ENCODE measurements at regions not wholly inside any gene's neighbourhood (a gene's known extent, or its start where the extent isn't known, plus 50 kb on each side); places are given as distances from the start of the nearest gene placed in this dataset.

DNA sequence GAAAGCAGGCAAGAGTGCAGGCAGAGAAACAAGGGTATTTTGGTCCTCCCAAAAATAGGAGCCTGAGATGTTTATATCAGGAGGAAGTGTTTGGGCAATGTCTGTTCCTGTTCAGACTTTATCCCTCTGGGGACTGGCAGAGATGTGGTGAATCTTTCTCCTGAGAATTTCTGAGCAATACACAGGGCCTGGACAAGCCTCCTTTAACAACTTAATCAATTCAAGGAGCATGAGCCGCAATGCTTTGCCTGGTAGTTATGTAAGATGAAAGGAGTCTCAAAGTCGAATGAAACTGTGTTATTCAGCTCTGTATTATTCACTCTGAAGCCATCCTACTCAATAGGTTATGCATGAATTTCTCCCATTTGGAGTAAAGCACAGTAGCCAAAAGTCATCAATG lies 365.6 kb downstream of the MAN2A1 start:
- no peak overlapping the region for H3K4me3 ChIP-seq (ENCODE audit: low read length)
- DNase-seq (ENCODE audit: low read depth, low spot score), result no peak

DNA sequence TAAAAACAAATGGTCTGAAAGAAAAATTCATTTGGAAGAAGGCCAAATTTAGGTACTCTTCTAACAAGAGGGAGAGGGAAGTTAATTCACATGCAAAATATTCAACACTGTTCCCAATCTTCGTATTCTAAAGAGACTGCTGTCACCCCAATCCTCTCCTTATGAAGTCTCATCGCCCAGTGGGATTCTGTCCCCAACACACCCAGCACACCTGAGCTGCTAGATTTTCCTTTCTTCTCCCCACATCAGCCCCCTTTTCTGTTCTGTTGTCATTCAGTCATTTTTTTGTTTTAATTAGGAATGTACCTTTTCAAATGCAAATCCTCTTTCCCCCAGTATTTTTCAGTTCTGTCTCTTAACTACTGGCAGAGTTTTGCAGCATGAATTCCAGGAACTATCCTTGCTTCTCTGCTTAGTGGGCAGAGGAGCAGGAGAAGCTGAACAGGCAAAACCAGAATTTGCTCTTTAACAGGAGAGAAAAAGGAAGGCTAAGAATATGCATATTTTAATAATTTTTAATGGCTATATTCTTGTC lies 366.9 kb downstream of the MAN2A1 start:
- DNase-seq (ENCODE audit: low read depth, low spot score), result no peak
- no peak overlapping the region for H3K4me3 ChIP-seq (ENCODE audit: low read length)

DNA sequence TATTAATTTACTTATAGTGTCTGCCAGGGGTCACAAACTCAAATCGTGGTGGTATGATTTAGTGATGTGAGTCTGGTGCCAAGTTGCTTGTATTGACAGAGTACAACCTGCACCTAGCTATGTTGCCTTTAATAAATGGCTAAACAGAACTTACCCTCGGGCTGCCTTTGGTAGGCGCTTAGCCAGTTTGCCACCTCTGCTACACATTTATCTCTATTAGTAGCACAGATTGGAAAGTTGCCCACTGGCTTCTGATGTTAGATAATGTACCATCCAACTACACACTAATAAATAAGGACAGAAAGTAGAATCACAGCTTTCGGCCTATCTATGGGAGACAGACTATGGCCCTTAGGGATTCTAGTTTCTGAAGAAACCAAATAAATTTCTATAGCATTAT lies 368.4 kb downstream of the MAN2A1 start:
- no peak overlapping the region for H3K4me3 ChIP-seq (ENCODE audit: low read length)
- no peak for DNase-seq (ENCODE audit: low read depth, low spot score)

DNA sequence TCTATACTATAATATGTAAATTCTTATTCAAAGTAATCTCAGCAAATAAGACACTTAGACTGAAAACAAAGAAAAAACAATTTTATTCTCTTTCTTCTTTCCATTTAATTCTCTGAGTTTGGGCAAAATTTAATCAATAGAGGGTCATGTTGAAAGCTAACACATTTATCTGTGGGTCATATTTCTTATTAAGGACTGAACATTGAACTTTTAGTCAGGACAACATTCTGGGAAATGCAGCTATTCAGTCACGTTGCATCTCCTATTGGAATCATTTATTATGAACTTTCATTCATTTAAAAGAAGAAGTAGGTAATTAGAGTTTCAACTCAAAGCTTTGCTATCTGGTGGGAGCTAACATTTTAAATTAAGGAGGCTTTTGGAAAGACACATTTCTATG lies 372.5 kb downstream of the MAN2A1 start:
- DNase-seq (ENCODE audit: low read depth, low spot score), result no peak
- H3K4me3 ChIP-seq (ENCODE audit: low read length), result no peak overlapping the region

DNA sequence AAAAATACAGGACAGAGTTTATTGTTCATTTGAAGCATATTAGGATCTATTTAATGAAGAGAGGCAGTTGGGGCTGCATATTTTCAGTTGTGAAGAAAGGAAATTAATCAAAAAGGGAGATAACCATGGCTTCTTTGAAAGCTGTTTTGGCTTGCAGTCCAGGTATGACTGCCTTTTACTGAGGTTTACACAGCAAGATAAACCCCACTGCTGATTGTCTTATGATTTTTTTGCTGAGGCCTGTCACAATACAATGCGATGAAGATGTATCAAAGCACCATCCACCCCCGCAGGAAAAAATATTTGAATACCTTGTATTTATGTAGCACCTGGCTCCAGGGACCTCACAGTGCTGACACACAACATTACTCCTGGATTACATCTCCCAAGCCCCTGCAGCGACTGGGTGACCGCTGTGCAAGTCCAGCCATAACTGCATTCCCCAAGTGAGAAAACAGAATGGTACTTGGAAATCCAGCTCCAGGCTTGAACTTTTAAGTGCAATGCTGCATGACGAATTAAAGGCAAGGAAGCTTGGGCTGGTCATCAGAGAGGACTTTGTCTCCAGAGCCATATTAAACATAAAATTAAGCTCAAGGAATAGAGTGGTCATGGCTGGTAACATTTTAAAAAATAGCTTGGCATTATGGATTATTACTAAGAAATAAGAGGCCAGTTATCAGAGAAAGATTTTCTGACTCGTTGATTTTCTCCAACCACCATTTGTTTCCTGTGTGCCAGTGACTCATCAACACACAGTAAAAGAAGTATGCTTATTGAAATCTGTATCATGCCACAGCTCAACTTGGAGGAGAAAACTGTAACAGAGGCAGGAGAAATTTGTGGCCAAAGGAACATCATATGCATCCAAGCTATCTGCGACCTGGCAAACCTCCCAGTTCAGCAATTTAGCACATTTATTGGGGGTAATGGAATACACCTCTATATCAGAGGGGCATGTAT lies 374.2 kb downstream of the MAN2A1 start:
- no peak overlapping the region for H3K4me3 ChIP-seq (ENCODE audit: low read length)
- DNase-seq (ENCODE audit: low read depth, low spot score), result no peak

DNA sequence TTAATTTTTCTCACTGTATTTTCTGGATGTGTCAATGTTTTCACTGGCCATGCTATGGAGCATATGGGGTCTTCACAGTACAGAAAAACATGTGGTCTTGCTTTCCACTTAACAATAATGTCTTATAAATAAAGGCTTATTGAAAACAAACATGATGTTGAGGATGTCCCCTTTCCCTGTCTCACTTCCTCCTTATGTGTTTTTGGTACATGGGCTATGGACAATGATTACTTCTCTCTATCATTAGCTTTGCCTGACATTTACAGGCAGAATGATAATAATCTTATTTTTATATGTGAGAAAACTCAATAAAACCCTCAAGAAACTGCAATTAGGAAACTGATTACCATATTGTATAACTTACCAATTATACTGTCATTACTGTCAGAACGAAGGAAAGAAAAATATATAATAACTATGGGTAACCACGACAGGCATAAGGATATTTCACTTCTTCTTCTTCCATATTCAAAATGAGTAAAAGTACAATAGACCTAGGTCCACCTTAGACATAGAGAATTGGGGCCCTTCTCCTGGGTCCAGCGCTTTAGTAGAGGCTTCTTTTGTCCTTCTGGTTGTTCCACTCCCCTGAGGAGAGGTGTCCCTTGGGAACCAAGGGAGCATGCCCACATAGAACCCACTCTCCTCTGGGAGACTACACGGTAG lies 375.0 kb downstream of the MAN2A1 start:
- no peak for DNase-seq (ENCODE audit: low read depth, low spot score)
- H3K4me3 ChIP-seq (ENCODE audit: low read length), result no peak overlapping the region

DNA sequence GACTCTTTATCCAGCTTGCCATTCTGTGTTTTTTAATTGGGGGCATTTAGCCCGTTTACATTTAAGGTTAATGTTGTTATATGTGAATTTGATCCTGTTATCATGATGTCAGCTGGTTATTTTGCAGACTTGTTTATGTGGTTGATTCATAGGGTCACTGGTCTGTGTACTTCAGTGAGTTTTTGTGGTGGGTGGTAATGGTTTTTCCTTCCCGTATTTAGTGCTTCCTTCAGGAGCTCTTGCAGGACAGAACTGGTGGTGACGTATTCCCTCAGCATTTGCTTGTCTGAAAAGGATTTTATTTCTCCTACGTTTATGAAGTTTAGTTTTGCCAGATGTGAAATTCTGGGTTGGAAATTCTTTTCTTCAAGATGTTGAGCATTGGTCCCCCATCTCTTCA lies 381.1 kb downstream of the MAN2A1 start:
- H3K4me3 ChIP-seq (ENCODE audit: low read length), result no peak overlapping the region
- DNase-seq (ENCODE audit: low read depth, low spot score), result no peak

DNA sequence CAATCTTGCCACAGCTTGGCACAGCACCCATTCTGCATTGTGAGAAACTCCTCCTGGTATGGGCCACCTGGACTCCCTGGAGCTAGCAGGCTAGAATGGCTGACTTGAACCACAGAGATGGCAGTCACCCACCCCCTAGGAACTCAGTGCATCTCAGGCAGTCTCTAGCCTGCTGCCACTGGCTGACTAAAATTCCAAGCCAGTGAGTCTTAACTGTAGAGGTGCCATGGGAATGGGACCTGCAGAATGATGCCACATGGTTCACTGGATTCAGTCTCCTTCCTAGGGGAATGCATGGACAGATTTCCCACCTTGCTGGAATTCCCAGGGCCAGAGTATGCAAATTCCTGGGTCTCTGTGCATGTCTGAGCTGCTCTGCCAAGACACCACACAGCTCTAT lies 382.9 kb downstream of the MAN2A1 start:
- no peak for DNase-seq (ENCODE audit: low read depth, low spot score)
- H3K4me3 ChIP-seq (ENCODE audit: low read length), result no peak overlapping the region

DNA sequence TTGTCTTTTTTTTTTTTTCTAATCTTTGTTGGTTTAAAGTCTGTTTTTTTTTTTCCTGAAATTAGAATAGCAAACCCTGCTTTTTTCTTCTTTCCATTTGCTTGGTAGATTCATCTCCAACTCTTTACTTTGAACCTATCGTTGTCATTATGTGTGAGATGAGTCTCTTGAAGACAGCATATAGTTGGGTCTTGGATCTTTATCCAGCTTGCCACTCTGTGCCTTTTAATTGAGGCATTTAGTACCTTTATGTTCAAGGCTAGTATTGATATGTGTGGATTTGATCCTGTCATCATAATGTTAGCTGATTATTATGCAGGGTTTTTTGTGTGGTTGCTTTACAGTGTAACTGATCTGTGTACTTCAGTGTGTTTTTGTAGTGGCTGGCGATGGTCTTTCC lies 383.8 kb downstream of the MAN2A1 start:
- no peak overlapping the region for H3K4me3 ChIP-seq (ENCODE audit: low read length)

DNA sequence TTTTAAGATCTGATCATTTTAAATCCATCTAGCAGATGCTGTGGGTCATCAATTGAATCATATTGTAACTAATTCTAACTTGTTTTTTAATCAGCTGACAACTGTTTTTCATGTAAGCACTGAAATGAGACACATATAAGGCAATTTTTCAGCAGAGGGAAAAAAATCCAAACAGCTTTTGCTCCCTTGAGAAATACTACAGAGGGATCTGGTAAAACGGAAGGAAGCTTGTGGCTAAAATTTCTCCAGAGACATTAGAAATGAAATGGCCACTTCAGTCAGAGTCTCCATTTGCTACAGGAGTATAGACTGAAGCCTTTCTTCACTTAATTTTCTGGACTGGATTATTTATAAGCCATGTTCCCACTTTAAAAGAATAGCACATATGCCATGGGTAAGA lies 385.9 kb downstream of the MAN2A1 start:
- DNase-seq (ENCODE audit: low read depth, low spot score), result no peak
- no peak overlapping the region for H3K4me3 ChIP-seq (ENCODE audit: low read length)

More for the DNA sequence above, 383.8 kb downstream of the MAN2A1 start:
- DNase-seq (ENCODE audit: low read depth, low spot score), result no peak

DNA sequence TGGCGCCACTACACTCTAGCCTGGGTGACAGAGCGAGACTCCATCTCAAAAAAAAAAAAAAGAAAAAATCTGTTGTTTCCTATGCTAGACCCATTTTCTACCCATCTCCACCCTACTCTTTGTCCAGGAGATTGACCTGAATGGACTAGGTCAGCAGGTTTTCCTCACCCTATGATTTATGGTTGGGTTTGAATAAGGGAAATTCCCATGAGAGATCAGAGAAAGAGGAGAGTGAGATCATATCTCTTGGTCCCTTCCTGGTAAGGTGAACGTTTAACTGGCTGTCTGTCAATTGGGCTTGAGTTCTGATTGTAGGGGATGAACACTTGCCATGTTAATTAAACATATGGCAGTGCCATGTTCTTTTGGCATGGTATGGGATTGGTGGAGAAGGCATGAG lies 387.4 kb downstream of the MAN2A1 start:
- no peak for DNase-seq (ENCODE audit: low read depth, low spot score)
- H3K4me3 ChIP-seq (ENCODE audit: low read length), result no peak overlapping the region

DNA sequence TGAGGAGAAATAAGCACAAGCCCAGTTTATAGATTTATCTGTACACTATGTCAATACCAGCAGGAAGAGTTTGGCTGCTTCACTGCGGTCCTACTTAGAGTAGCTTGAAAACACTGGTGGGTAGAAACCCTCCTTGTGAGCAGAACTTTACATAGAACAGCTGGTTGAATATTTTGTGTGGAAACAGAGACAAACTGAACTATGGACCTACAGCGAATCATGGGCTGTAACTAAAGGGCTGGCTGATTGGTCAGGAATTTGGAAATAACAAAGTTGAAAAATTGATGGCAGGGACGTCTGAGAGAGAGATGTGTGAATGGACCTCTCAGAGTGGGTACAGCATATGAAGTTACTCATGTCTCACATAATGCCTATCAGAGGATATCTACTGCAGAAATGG lies 392.5 kb downstream of the MAN2A1 start:
- no peak overlapping the region for H3K4me3 ChIP-seq (ENCODE audit: low read length)
- DNase-seq (ENCODE audit: low read depth, low spot score), result no peak

DNA sequence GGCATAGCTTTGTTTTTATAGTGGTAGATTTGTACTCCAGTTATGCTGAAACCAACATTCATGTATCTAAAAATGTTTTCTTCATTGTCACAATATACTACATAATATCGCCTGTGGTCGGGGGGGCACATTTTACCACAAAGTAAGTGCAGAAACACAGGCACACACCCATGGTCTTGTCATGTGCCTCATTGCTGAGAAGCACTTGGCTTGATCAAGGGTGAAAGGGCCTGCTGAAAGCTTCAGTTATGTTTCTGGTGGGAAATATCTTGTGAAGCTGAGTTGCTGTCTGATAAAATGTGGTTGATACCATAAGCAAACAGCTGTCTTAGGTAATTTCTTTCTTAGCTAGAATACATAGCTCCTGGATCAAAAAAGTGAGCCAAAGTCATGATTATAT lies 393.1 kb downstream of the MAN2A1 start:
- no peak overlapping the region for H3K4me3 ChIP-seq (ENCODE audit: low read length)
- DNase-seq (ENCODE audit: low read depth, low spot score), result no peak

DNA sequence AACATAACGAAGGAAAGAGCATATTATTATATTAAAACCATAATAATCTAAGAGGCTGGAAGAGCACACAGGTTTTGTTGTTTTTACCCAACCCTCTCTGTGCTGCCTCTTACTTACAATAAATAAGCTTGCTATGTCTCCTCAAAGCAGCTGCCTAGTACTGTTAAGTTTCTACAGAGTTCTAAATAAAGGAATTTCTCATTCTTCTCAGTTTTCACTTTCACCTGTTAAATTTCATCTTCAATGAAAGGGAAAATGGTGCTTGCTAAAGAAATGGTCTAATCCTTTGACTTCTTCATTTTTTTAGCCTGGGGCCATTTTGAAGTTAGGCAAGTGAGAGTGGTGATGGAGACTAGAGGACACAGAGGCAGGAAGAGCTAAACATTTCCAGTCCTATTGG lies 396.1 kb downstream of the MAN2A1 start:
- H3K4me3 ChIP-seq (ENCODE audit: low read length), result no peak overlapping the region
- DNase-seq (ENCODE audit: low read depth, low spot score), result no peak

DNA sequence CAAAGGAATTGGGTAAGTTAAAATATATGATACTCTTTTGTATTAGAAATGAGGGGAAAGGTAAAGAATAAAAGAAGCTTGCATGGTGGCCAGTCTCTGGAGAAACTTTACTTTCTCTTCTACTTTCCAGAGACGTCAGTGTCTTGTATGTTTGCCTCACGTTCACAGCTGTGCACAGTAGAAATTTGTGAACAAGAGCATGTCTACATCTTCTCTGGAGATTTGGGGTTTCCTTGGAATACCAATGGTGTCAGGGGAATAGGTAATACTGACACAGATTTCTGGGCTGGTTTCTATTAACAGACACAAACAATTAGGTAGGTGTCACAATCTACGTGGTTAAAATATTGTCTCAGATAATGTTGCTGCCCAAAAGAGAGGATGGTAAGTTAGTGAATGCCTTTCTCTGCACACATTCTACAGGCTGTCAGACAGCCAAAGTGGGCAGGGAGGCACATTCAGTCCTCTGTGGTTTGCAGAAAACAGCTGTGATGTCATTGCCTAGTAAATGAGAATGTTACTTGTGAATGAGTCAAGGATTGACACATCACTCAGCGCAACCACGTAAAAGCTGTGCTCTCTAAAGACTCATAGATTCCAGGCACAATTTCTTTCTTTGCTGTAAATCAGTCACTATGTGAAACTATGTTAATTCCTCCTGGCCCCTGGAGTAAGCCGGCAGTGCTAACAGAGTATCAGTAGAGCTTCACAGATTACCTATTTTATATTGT lies 397.1 kb downstream of the MAN2A1 start:
- no peak for DNase-seq (ENCODE audit: low read depth, low spot score)
- H3K4me3 ChIP-seq (ENCODE audit: low read length), result no peak overlapping the region

DNA sequence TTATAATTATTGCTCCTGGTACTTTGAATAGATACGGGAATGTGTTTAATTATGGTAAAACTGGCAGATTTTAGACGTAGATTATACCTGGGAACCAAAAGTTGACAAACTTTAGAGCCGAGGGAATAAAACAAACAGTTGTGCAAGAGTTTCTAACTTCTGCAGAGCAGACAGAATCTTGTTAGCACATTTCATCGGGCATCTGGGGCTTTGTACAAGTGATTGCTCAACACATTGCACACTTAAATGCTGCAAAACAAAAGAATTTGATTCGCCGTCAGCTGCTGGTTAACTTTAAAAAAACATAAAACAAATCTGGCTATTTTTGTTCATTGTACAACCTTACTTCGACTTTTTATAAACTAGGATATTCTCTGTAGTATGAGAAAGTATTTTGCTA lies 398.1 kb downstream of the MAN2A1 start:
- H3K4me3 ChIP-seq (ENCODE audit: low read length), result no peak overlapping the region
- DNase-seq (ENCODE audit: low read depth, low spot score), result no peak

DNA sequence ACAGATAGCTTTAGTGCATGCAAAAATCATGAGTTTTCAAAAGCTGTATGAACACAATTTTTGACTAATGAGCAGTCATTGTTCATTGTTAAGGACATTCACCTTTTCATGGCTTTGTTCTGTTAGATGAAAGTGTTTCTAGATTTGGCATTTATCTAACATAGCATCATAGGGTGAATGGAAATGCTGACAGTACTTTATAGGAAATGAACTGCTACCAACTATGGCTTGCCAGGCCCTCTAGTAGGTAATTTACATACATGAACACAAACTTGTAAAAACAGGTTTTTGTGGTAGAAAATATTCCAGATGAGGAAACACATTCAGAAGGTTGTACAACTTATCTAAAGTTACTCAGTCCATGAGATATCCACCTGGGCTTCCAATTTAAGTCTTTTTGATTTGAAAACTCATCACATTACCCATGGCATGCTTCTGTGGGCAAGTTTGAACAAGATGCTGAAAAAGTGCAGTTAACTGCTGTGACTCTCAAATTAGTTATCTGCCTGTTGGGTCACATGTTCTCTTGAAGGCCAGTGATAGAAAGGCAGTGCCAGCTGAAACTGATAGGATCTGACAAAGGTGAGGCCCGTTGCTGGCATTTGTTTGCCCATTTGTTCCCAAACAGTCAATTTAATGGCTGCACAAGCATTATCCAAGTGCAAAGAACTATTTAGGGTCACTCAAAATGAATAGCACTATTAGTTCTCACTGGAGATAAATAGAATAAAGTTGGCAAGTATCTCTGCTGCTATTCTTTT lies 399.1 kb downstream of the MAN2A1 start:
- no peak overlapping the region for H3K4me3 ChIP-seq (ENCODE audit: low read length)
- DNase-seq (ENCODE audit: low read depth, low spot score), result no peak

DNA sequence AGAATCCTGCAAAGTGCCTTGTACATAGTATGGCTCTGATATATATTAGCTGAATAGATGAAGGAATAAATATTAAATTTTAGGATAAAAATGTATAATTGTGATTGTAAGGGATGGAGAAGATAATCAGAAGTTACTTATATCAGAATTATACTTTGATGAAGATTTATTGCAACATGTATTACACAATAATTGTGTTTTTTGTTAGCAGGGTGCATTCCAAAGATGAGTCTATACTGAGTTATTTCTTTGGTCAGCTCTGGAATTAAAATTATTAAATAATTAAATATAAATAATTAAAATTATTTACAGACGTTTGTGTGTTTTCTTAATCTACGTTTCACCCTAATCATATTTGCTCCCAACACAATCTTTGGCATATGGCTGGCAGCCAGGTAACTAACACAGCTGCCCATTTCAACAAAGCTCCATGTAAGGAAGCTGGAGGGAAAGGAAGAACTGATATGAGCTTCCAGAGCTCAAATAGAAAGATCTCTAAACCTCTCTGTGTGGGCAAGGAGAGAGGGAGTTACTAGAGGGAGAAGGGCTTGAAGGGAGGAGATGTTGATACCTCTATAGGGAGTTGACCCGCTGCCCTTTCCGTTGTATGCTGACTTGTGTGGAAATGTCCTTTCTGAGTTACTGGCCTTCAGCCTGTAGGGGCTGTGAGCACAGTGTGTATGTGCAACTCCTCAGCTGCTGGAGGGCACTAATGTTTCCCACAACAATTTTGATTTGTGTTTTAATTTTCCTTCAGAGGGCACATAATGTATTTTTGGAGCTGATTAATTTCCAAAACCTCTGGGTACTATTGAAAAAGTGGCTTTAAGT lies 403.4 kb downstream of the MAN2A1 start:
- DNase-seq (ENCODE audit: low read depth, low spot score), result no peak
- no peak overlapping the region for H3K4me3 ChIP-seq (ENCODE audit: low read length)

All from Jurkat, Clone E6-1 (cell line).